Upper lobe of right lung (tissue), 1 donor: ENCODE measurements at regions not wholly inside any gene's neighbourhood (a gene's known extent, or its start where the extent isn't known, plus 50 kb on each side); places are given as distances from the start of the nearest gene placed in this dataset.
A peak's percentile ranks its signal among the peaks of the same experiment; 100 is the strongest.

Experiments used
- ATAC-seq: fragments of 200-7000 bp; cut with Tn5 transposase; one replicate; pipeline ENCODE4 v1.9.1; 2020; ENCODE audit warnings: mild to moderate bottlenecking, moderate library complexity
- DNase-seq: peaks from one replicate; pipeline ENCODE4 v3.0.0-alpha.2; 2020
- H3K27ac ChIP-seq: fragments of 200-600 bp; one replicate; pipeline ENCODE4 v1.8.0; 2022
- H3K27me3 ChIP-seq: fragments of 200-600 bp; one replicate; pipeline ENCODE4 v1.8.0; 2022; ENCODE audit warnings: mild to moderate bottlenecking
- H3K36me3 ChIP-seq: fragments of 200-600 bp; one replicate; pipeline ENCODE4 v1.8.0; 2022
- H3K4me1 ChIP-seq: fragments of 200-600 bp; one replicate; pipeline ENCODE4 v1.8.0; 2022
- H3K4me3 ChIP-seq: fragments of 200-600 bp; one replicate; pipeline ENCODE4 v1.8.0; 2022; ENCODE audit warnings: mild to moderate bottlenecking
- H3K9me3 ChIP-seq: fragments of 200-600 bp; one replicate; pipeline ENCODE4 v1.8.0; 2022
- intact Hi-C: fragments of 100-400 bp; cut with DNase I; formaldehyde crosslinking; loops from one replicate; pipeline ENCODE4 v1.11.0; 2022
- TF ChIP-seq, protein P1 (sequence below): fragments of 200-600 bp; IDR thresholded peaks from one replicate; pipeline ENCODE4 v1.8.0; 2022; ENCODE audit warnings: antibody characterized with exemption
- donor health status: DM: no; HTN: yes; CAD: no; lungs with severe emphysema.

GRCh38 chr2:173793709-173794565 is 171.2 kb downstream of the SP3 start:
- no peaks in the 10 kb centered on the region for H3K36me3 ChIP-seq
- DNase-seq, result no peak
- intact Hi-C loops, result no loop called here
- H3K27me3 ChIP-seq, result no peaks in the 10 kb centered on the region
- no peak overlapping the region for H3K27ac ChIP-seq
- peak; percentile 77 for ATAC-seq
- H3K4me1 ChIP-seq, result no peaks in the 10 kb centered on the region
- H3K4me3 ChIP-seq, result no peak overlapping the region
- no peaks in the 10 kb centered on the region for H3K9me3 ChIP-seq
- TF ChIP-seq, protein P1, sequence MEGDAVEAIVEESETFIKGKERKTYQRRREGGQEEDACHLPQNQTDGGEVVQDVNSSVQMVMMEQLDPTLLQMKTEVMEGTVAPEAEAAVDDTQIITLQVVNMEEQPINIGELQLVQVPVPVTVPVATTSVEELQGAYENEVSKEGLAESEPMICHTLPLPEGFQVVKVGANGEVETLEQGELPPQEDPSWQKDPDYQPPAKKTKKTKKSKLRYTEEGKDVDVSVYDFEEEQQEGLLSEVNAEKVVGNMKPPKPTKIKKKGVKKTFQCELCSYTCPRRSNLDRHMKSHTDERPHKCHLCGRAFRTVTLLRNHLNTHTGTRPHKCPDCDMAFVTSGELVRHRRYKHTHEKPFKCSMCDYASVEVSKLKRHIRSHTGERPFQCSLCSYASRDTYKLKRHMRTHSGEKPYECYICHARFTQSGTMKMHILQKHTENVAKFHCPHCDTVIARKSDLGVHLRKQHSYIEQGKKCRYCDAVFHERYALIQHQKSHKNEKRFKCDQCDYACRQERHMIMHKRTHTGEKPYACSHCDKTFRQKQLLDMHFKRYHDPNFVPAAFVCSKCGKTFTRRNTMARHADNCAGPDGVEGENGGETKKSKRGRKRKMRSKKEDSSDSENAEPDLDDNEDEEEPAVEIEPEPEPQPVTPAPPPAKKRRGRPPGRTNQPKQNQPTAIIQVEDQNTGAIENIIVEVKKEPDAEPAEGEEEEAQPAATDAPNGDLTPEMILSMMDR, result no peak

DNA sequence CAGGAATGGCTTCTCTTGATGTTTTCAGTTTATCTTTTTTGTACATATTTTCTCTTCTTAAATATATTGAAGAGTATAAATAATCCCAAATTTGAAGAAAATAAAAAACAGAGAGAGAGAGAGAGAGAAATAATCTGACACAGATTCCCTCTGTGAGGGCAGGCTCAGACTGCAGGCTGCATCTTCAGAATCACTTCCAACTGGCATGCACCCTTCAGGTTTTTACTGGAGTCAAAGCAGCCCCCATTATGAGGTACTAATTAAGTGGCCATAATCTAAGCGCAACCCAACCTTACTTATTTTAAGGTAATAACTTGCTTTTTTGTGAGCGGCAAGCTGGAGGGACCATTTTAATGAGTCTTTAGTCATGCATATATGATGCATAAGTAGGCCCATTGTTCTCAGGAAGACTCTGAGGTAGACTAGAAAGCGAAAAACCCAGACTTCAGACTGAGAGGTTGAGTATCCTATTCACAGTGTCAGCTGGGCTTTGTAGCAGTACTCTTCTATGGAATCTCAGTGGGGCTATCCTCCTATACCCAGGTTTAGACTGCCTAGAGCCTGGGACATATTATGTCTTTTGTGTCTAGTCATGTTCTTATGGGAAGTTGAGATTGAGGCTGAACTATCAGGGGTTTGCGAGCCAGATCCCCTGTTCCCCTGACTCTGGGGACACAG is 167.4 kb downstream of the SP3 start:
- no peak for DNase-seq
- Histone ChIP-seq H3K9me3 (no peaks in the 10 kb centered on the region), H3K27me3 (no peaks in the 10 kb centered on the region), H3K27ac (no peak overlapping the region), H3K4me1 (no peaks in the 10 kb centered on the region), H3K4me3 (no peak overlapping the region), H3K36me3 (no peaks in the 10 kb centered on the region)
- TF ChIP-seq, protein P1, result no peak
- intact Hi-C loops, result no loop called here
- ATAC-seq, result no peak

- no peaks in the 10 kb centered on the region for H3K9me3 ChIP-seq
- intact Hi-C loops, result no loop called here
- no peak overlapping the region for H3K4me3 ChIP-seq
- no peaks in the 10 kb centered on the region for H3K27me3 ChIP-seq
- H3K4me1 ChIP-seq, result no peaks in the 10 kb centered on the region
- TF ChIP-seq, protein P1, result no peak
- no peak overlapping the region for H3K27ac ChIP-seq
- no peaks in the 10 kb centered on the region for H3K36me3 ChIP-seq
- no peak for ATAC-seq
- DNase-seq, result no peak
Measured at GRCh38 chr2:173802518-173802917, 162.7 kb downstream of the SP3 start.

DNA sequence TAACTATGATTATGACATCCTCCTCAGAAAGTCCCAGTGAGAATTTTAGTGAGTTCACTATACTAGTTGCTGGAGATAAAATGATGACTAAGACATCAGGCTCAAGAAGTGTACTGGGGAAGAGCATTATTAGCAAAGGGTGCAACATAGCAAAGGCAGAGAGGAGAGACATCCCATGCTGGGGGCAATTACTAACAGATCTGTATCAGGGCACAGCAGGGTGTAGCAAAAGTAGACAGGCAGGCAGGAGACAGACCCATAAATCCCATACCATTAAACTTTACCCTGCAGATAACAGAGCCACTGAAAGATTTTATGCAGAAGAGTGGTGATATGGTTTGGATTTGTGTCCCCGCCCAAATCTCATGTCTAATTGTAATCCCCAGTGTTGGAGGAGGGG is 161.7 kb downstream of the SP3 start:
- Histone ChIP-seq H3K4me1 (no peaks in the 10 kb centered on the region), H3K36me3 (no peaks in the 10 kb centered on the region), H3K9me3 (no peaks in the 10 kb centered on the region), H3K27ac (no peak overlapping the region), H3K27me3 (no peaks in the 10 kb centered on the region), H3K4me3 (no peak overlapping the region)
- TF ChIP-seq, protein P1, result no peak
- intact Hi-C loops, result no loop called here
- ATAC-seq, result no peak
- no peak for DNase-seq

- intact Hi-C loops, result no loop called here
- ATAC-seq (no peak), DNase-seq (no peak)
- Histone ChIP-seq H3K27ac (no peak overlapping the region), H3K4me3 (no peak overlapping the region), H3K4me1 (no peaks in the 10 kb centered on the region), H3K9me3 (no peaks in the 10 kb centered on the region), H3K27me3 (no peaks in the 10 kb centered on the region), H3K36me3 (no peaks in the 10 kb centered on the region)
- TF ChIP-seq, protein P1, result no peak
Measured at GRCh38 chr2:173806761-173807160, 158.4 kb downstream of the SP3 start.
